Hepatocyte (in vitro differentiated cells): ENCODE measurements at regions not wholly inside any gene's neighbourhood (a gene's known extent, or its start where the extent isn't known, plus 50 kb on each side); places are given as distances from the start of the nearest gene placed in this dataset.

Experiments
- EZH2 ChIP-seq: fragments of 200-600 bp; sonication (generic); IDR thresholded peaks from 2 replicates; pipeline ENCODE4 v1.6.1; 2016; ENCODE audit warnings: antibody characterized with exemption, mild to moderate bottlenecking, borderline replicate concordance
- TF ChIP-seq, protein P1 (sequence below): fragments of 200-600 bp; sonication (generic); IDR thresholded peaks from 2 replicates; pipeline ENCODE4 v1.5.1; 2016; ENCODE audit warnings: antibody characterized with exemption, mild to moderate bottlenecking; ENCODE audit not compliant: poor library complexity

DNA sequence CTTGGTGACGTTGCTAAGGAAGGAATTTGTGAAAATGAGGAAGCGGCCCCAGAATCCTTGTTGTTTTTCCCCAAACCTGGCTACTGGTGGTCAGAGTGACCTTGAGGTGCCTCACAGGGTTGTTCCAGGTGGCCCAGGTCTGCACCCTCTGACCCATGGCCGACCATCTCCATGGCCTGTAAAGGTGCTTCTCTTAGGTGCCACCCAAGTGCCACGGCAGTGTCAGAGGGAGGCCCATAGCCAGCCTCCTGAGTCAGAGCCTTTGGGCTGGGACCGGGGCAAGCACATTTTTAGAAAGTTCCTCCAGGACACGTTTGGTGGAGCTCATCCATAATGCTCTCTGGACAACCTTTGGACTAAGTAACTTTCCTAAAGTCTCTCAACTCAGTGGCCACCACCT is 83.9 kb upstream of the IRS2 start:
- no peak for TF ChIP-seq EZH2
- TF ChIP-seq, protein P1, sequence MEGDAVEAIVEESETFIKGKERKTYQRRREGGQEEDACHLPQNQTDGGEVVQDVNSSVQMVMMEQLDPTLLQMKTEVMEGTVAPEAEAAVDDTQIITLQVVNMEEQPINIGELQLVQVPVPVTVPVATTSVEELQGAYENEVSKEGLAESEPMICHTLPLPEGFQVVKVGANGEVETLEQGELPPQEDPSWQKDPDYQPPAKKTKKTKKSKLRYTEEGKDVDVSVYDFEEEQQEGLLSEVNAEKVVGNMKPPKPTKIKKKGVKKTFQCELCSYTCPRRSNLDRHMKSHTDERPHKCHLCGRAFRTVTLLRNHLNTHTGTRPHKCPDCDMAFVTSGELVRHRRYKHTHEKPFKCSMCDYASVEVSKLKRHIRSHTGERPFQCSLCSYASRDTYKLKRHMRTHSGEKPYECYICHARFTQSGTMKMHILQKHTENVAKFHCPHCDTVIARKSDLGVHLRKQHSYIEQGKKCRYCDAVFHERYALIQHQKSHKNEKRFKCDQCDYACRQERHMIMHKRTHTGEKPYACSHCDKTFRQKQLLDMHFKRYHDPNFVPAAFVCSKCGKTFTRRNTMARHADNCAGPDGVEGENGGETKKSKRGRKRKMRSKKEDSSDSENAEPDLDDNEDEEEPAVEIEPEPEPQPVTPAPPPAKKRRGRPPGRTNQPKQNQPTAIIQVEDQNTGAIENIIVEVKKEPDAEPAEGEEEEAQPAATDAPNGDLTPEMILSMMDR: no peak
